HG03039 (cell line): ENCODE measurements at regions not wholly inside any gene's neighbourhood (a gene's known extent, or its start where the extent isn't known, plus 50 kb on each side); places are given as distances from the start of the nearest gene placed in this dataset.
"Not testable (repeated sequence)": the region's sequence is repeated elsewhere in the genome, so short reads cannot be mapped to it uniquely, and the experiment has no call there.

Experiments
- ATAC-seq: cut with Tn5 transposase; IDR thresholded peaks from one replicate; pipeline ENCODE4 v1.9.1; 2021; ENCODE audit warnings: mild to moderate bottlenecking, moderate library complexity; ENCODE audit not compliant: unreplicated experiment

DNA sequence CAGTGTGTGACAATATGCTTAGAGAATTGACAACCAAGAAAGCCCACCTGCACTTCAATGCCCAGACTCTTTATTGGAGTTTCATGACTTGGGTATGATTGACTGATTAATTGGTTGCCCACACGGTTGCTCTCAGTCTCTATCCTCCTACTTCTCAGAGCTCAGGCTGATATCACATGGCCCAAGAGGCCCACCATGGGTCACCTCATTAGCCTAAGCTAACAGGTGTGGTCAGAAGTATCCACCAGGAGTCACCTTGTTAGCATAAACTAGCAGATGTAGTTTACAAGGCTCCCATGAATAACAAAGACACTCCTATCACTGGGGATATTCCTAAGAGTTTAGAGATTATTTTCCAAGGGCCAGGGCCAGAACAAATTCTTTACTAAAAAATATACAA, 120.2 kb upstream of the MBNL1 start:
- ATAC-seq = no peak

DNA sequence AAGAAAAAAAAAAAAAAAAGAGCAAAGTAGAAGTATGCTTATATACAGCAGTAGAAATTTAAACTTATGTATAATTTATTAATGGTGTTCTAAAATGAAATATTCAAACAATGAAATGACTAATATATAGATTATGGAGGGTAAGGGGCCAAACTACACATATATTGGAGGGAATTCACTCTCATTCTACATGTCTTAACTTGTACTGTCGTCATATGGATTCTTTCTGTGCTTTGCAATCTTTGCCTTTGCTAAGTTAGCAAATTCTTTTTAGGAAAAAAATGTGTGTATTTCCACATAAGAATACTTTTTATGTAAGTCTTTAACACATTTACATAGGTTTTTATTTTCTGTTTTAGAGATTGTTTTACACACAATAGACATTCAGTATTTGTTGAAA, 118.9 kb upstream of the MBNL1 start:
- ATAC-seq = no peak

- ATAC-seq = peak; percentile 73
Observed at GRCh38 chr3:152151216-152151876, 117.4 kb upstream of the MBNL1 start.

GRCh38 chr3:152151877-152152765, 116.6 kb upstream of the MBNL1 start:
- not testable (repeated sequence) for ATAC-seq

DNA sequence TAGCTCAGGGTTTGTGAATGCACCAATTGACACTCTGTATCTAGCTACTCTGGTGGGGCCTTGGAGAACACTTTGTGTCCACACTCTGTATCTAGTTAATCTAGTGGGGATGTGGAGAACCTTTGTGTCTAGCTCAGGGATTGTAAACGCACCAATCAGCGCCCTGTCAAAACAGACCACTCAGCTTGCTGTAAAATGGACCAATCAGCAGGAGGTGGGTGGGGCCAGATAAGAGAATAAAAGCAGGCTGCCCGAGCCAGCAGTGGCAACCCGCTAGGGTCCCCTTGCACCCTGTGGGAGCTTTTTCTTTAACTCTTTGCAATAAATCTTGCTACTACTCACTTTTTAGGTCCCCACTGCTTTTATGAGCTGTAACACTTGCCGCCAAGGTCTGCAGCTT, 115.6 kb upstream of the MBNL1 start:
- not testable (repeated sequence) for ATAC-seq

GRCh38 chr3:152155246-152156020, 113.3 kb upstream of the MBNL1 start:
- no peak for ATAC-seq

- peak; percentile 48 for ATAC-seq
Observed at GRCh38 chr3:152156880-152157279, 111.8 kb upstream of the MBNL1 start.

DNA sequence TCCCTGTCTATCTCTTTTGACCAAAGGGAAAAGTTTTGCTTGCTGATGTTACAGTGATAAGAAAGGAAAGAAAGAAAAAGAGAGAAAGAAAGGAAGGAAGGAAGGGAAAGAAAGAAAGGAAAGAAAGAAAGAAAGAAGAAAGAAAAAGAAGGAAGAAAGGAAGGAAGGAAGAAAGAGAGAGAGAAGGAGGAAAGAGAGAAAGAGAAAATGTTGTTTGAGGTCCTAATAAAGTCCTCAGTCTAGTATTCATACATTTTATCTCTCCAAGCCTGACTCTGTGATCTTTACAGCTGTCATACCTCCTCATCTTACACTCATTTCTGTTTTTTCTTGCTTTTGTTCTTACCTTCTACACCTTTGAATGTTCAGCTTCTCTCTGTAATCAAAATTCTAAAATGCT, 111.4 kb upstream of the MBNL1 start:
- ATAC-seq = no peak

DNA sequence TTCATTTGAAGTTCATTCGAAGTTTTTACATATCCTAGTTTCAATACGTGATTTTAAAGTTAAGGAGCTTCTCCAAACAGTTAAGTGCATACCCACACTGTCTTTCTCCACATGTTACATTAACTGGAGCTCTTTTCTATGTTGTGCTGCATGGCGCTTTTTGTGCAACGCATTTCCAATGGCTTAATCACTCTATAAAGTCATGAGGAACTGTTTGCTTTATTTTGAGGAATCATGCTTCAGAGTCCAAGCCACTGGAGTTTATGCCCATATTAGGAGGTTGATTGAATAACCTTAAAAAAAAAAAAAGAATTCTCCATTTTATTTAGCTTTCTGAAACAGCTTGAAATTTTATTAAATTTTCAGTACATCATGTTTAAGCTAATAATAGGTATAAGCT, 109.4 kb upstream of the MBNL1 start:
- no peak for ATAC-seq

DNA sequence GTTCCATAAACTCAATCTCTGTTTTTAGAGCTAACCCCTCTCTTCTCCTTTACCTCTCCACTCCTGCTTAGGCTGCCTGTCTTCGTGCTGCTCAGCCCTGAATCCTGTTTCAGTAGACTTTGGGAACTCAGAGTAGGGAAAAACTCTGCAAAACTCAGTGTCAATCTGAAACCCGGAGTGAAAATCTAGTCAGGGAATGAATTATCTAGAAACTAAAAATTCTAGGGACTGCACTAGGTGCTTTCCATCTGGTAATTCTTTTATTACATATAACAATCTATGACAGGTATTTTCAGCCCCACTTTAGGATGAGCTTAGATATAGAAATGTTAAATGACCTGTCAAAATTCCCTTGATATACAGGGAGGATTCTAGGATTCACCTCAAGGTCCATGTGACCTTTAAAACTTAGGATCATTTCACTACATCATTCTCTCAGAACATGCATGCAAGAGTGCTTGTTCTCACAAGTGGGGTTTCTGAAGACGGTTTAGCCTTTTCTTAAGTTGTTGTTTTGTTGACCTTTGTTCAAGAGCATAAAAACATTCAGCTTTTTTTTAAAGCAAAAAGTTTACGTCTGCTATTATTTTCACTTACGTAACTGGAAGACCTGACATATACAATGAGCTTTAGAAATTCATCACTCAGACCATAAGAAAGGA, 108.2 kb upstream of the MBNL1 start:
- ATAC-seq = peak; percentile 41

- no peak for ATAC-seq
Observed at GRCh38 chr3:152172460-152172859, 96.3 kb upstream of the MBNL1 start.

- no peak for ATAC-seq
Observed at GRCh38 chr3:152173627-152174026, 95.1 kb upstream of the MBNL1 start.

- ATAC-seq = no peak
Observed at GRCh38 chr3:152174876-152175527, 93.7 kb upstream of the MBNL1 start.

- ATAC-seq = no peak
Observed at GRCh38 chr3:152175528-152175889, 93.2 kb upstream of the MBNL1 start.

DNA sequence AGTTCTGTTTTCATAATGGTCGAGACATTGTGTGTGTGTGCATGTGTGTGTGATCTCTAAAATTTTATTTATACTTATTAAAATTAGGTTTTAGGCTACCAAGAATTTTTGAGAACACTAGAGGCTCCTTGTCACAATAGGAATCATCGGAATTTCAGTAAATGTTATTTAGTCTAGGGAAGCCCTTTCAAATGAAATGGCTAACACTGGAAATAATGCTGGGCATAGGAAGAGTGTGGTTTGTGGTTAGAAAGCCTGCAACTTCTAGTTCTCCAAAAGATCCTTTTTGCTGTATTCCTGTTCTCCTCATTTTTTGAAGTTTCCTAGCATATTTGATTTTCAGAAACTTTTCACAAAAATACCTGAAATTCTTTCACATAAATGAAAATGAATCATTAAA, 92.5 kb upstream of the MBNL1 start:
- no peak for ATAC-seq

- no peak for ATAC-seq
Observed at GRCh38 chr3:152176998-152177397, 91.7 kb upstream of the MBNL1 start.

DNA sequence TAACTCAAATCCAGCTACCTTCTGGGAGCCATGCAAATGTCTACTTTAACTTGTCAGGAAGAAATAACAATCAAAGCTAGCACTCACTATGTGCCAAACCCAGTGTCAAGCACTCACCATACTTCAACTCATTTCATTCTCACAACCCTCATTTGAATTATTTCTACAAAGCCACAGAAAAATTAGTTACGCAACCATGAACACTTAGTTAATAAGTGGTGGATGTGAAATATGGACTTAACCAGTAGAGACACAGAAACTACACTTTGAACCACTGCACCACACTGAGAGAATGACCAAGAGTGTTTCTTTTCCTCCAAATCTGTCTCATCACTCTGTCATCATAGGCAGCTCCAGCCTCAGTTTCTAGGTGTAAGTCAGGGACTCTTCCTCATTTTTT, 91.0 kb upstream of the MBNL1 start:
- peak; percentile 58 for ATAC-seq

DNA sequence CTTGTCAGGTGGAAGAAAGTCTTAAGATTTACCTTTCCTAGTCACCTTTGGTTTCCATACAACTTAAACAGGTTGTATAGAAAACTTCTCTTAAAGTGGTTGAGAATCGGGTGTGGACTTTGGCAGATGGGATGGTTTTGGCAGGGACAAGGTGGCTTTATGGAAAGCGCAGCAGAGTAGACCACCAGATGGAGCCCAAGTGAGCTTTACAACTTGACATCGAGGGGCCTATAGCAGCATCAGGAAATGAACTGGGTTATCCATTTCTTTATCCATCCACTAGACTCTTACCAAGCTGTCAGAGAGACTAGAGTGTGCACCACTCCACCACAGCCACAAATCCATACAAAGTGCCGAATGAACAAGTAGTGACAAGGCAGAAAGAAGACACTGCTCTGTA, 85.3 kb upstream of the MBNL1 start:
- ATAC-seq = peak; percentile 64

DNA sequence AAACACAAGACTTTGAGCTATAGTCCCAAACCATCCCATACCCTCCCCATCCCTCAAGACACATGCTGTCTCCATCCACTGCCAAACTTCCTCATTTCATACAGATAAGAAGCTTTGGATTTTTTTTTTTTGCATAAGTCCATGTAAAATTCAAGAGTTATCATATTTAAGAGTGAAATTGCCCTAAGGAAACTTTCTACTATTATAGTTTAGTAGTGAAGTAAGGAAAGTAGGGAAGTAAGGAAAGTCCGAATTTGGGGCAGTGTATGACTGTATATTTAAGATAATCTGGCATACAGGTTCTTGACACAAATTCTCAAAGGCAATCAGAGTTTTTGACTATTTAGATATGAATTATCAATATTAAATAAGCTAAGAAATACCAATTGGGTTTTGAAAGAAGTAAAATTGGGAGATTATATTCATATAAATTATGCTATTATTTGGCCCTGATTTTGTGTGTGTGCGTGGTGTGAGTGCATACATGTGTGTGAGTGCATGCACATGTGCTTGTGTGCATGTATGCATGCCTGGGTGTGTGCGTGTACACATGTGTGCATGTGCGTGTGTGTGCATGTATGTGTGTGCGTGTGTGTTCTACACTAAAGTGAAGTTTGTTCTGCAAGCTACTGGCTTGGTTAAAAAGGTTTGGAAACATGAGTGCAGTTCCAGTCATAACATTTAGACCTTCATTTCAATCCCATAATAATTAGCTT, 83.6 kb upstream of the MBNL1 start:
- ATAC-seq = no peak
